Loucy (cell line): ENCODE measurements at regions not wholly inside any gene's neighbourhood (a gene's known extent, or its start where the extent isn't known, plus 50 kb on each side); places are given as distances from the start of the nearest gene placed in this dataset.

ENCODE experiments used
- EZH2phosphoT487 ChIP-seq: fragments of 200-600 bp; IDR thresholded peaks from 2 replicates; pipeline ENCODE4 v1.6.1; 2018; ENCODE audit warnings: antibody characterized with exemption, mild to moderate bottlenecking, moderate library complexity, borderline replicate concordance
- TF ChIP-seq, protein P1 (sequence below): fragments of 200-600 bp; sonication (generic); conservative IDR thresholded peaks from 2 replicates; pipeline ENCODE4 v1.5.1; 2014; ENCODE audit warnings: mild to moderate bottlenecking, antibody characterized with exemption, low read length

DNA sequence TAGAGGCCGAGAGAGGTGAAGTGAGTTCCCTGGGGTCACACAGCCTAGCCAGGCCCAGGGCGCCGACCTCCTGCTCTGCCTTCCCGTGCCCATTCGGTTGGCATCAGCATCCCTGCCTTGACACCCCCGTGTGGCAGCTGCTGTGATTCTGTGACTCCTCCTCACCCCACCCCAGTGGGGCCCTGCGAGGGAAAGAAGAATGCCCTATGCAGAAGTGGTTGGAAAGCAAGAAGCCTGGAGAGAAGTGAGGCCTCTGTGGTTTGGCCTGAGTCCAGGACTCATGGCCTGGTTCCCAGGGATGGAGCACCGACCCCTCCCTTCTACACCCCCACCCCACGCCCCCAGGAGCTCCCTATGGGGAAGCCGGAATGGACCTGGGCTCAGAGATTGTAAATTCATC is 296.2 kb downstream of the SEC14L1 start:
- TF ChIP-seq, protein P1, sequence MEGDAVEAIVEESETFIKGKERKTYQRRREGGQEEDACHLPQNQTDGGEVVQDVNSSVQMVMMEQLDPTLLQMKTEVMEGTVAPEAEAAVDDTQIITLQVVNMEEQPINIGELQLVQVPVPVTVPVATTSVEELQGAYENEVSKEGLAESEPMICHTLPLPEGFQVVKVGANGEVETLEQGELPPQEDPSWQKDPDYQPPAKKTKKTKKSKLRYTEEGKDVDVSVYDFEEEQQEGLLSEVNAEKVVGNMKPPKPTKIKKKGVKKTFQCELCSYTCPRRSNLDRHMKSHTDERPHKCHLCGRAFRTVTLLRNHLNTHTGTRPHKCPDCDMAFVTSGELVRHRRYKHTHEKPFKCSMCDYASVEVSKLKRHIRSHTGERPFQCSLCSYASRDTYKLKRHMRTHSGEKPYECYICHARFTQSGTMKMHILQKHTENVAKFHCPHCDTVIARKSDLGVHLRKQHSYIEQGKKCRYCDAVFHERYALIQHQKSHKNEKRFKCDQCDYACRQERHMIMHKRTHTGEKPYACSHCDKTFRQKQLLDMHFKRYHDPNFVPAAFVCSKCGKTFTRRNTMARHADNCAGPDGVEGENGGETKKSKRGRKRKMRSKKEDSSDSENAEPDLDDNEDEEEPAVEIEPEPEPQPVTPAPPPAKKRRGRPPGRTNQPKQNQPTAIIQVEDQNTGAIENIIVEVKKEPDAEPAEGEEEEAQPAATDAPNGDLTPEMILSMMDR: no peak
- no peak for TF ChIP-seq EZH2phosphoT487
